Femur (tissue), 1 donor: ENCODE measurements at regions not wholly inside any gene's neighbourhood (a gene's known extent, or its start where the extent isn't known, plus 50 kb on each side); places are given as distances from the start of the nearest gene placed in this dataset.
"Not testable (repeated sequence)": the region's sequence is repeated elsewhere in the genome, so short reads cannot be mapped to it uniquely, and the experiment has no call there.

Experiments used
- DNase-seq: peaks from one replicate; pipeline ENCODE4 v3.0.0-alpha.2; 2017

DNA sequence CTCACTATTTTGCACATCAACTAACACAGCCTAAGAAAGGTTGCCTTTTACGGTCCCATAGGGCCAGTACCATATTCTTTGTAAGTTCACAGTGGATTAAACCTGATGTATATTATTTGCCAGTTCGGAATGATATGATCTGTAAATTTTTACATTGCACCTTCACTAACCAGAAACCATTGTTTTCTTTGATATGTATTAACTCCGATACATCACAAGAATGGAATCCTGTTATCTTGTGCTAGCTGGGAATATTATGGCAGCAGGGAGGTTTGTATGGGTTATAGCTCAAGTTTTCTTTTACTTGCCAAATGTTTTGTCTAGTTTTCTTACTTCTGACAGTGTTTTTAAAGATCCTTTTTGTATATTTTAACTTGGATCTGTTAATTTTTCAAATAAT, 51.4 kb upstream of the S1PR1 start:
- DNase-seq, result no peak

DNA sequence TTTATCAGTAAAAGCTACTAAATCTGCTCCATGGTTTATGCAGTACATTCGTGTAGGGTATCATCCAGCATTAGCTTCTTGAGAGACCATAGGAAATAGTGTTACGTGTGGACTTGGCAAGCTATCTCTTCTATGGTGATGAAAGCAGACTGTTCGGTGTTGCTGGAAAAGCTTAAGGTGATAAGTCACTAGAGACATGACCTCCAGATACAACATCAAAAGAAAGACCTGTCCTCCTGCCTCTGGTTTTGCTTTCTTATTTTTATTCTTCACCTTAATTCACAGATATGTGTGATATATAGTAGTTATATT, 53.5 kb upstream of the S1PR1 start:
- no peak for DNase-seq

- DNase-seq, result no peak
Measured at GRCh38 chr1:101182627-101183387, 54.0 kb upstream of the S1PR1 start.

DNA sequence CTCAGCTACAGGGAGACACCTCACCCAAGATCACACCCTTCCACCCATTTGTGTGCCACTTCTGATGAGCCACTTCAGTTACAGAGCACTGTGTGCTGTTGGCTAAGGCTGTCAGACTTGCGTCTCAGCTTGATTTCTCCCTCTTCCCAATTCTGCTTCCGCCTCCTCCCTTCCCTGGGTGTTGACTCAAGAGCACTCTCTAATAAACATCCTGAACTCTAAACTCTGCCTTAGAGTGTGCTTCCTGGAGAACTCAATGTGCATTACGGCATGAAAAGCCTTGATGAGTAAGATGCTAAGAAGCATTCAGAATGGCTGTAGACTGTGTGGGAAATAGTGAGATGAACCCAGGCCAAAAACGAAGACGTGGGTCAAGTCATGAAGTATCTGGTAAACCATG, 54.9 kb upstream of the S1PR1 start:
- no peak for DNase-seq

DNA sequence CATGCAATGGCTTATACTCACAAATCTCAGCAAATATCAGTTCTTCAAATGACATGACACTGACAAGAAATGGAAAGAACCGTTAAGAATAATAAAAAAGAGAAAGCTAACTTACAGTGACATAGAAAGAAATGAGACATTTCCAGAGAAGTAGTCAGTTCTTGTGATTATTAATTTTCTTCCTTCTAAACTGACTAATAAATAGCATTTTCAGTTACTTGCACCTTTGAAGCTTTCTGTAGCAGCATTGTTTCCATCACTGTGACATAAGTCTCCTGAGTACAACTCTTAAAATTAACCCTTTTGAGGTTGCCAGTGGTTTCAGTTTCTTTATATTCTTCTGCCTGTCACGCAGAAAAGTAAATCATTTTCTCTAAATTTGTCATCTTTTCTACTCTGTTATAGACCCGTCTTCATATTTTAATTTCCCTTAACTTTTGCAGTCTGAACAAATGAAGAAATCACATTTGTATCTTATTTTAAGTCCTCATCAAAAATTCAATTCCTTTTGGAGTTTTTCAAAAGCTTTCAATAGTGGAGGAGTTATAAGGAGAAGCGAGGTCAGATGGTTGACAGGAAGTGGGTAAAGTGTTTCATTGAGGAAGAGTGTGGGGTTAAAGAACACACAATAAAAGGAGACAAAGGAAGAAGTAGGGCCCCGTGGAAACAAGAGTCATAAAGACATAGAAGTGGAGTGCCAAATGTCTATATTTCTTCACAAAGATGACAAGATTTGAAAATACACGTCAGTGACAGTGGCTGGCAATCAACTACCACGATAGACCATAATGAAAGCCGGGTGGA, 57.9 kb upstream of the S1PR1 start:
- no peak for DNase-seq

- no peak for DNase-seq
Measured at GRCh38 chr1:101178341-101178687, 58.5 kb upstream of the S1PR1 start.

DNA sequence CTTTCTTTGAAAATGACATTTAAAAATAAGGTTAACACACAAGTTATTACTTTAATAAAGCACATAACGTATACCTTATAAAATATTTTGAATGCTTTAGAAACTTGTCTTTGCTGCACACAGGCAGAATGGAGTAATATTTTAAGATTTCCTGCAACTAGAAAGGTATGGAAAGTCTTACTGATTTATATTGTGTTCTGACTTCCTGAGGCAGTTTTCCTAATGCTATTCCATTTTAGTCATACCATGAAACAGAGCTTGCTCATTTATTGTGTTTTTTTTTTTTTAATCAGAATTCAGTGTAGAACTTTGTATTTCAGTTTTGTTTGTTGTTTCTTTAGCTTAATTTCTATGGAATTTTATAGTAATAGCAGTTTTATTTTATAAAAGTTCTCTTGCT, 60.9 kb upstream of the S1PR1 start:
- DNase-seq, result no peak

GRCh38 chr1:101175466-101175865, 61.4 kb upstream of the S1PR1 start:
- DNase-seq, result no peak

DNA sequence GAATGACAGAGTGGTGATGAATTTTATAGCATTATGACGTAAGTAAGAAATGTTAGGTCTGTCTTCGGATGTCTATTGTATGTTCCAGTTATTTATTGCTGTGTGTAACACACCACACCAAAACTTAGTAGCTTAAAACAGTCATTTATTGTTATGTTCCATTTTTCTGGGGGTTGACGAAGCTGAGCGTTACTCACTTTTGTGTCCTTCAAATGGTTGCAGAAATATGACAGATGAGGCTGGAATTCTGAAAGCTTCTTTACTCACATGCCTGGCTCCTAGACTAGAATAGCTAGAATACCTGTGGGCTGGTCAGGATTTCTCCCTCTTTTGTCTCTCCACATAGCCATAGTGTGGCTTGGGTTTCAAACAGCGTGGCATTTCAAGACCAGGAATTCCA, 62.1 kb upstream of the S1PR1 start:
- DNase-seq, result no peak

DNA sequence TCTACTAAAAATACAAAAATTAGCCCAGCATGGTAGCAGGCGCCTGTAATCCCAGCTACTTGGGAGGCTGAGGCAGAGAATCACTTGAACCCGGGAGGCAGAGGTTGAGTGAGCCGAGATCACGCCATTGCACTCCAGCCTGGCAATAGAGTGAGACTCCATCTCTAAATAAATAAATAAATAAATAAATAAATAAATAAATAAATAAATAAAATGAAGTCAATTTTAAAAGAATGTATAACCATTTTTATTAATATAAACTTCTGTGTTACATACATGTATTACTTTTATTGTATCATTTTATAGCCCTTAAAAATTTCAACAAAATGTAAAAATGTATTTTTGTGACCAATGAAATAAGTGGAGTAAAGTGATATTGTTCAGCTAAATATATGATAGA, 62.5 kb upstream of the S1PR1 start:
- not testable (repeated sequence) for DNase-seq

DNA sequence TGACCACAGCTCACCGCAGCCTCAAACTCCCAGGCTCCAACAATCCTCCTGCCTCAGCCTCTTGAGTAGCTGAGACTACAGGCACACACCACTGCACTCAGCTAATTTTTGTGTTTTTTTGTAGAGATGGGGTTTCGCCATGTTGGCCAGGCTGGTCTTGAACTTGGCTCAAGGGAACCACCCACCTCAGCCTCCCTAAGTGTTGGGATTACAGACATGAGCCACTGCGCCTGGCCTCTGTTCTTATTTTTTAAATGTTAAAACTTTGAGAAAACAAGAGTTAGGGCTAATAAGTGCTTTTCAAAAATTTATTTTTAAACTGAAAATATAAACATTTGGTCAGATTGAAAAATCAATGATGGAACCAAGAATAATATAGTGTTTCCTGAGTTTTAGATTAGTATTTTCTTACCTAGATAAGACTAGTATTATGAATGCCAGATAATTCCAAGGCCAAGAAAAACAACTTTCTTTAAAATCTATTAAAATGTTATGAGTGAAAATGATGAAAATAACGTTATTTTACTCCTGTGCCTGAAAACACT, 66.2 kb upstream of the S1PR1 start:
- no peak for DNase-seq

DNA sequence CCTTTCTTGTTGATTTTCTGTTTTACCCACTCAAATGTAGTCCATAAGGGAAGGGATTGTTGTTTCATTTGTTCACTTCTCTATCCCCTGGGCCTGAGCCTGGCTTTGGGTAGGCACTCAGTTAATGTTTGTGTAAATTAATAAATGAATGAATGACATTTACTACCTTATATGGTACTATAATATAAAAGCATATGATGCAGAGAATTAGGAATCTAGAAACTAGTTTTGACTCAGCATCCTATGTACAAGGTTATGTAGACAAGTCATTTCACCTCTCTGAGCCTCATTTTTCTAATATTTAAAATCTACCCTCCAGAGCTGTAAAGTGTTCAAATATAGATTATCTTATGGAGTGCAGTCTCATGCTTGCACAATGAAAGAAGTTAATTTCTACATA, 68.9 kb upstream of the S1PR1 start:
- DNase-seq, result no peak

DNA sequence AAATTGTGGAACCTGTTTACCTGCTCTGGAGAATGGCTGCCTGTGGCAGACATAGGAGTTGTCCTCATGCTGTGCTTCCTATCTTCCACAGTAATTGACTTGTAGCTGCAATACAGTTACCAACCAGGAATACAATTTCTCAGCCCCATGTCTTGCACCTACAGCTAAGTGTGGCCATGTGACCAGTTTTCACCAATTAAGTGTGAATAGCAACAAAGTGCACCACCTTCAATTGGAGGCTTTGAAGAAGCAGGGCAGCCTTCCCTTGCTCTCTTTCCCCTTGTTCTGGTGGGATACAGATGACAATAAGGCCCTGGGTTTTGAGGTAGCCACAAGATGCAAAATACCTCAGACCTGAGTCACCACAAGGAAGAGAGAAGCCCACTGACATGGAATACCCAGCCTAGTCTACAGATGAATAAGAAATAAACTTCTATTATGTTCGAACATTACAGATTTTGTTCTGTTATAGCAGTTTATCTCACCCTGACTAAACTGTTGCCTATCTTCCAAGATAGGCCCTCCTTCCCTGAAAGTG, 70.2 kb upstream of the S1PR1 start:
- no peak for DNase-seq

GRCh38 chr1:101165954-101166353, 70.9 kb upstream of the S1PR1 start:
- no peak for DNase-seq

- DNase-seq, result no peak
Measured at GRCh38 chr1:101165532-101165931, 71.3 kb upstream of the S1PR1 start.

DNA sequence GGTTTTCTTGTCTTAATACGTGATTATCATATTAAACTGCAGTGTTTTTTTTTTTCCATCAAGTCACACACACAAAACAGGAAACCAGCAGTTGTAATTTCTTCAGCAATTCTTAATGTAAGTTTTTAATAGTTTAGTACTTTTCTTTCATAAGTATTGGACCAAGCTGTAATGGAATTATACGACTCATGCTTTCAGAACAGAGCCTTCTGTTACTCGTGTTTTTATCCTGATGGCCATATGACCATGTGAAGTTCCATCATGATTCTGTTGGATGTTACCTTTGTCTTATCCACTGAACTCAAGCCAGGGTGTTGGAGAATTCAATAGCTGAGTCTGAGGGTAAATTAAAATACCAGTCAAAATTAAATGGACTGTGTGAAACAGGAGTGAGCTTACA, 72.0 kb upstream of the S1PR1 start:
- DNase-seq, result no peak

- DNase-seq, result no peak
Measured at GRCh38 chr1:101162736-101163735, 73.8 kb upstream of the S1PR1 start.

GRCh38 chr1:101162300-101162699, 74.5 kb upstream of the S1PR1 start:
- no peak for DNase-seq

DNA sequence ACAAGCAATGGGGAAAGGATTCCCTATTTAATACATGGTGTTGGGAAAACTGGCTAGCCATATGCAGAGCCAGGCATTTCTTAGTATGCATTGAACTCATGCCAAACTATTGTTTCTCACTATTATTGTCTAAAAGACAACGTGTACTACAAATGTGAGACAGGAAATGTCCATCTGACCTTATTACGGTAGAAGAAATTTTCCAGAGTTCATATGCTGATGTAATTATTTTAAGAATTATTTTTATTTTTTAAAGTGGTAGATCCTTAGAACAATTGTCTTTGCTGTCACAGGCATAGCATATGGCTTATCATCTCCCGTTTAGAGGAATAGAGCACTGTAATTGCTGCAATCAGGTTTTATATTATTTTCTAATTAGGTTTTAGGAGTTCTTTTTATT, 75.2 kb upstream of the S1PR1 start:
- DNase-seq, result no peak

DNA sequence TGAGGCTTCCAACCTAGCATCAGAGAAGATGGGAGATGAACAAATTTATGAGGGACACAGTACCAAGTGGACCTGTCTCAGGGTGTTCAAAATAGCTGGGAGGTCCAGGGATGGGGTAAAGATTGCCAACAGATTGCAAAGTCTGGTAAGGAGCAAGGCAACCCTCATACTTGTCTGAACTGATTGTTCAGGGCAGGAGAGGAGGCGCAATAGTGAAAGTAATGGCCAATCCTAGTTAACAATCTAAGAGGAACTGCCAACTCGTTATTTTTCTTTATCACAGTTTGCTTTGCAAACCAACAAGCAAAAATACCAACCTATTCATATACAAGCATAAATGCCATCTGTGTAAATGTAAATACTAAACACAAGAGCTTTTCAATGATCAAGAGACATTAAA, 78.4 kb upstream of the S1PR1 start:
- no peak for DNase-seq

DNA sequence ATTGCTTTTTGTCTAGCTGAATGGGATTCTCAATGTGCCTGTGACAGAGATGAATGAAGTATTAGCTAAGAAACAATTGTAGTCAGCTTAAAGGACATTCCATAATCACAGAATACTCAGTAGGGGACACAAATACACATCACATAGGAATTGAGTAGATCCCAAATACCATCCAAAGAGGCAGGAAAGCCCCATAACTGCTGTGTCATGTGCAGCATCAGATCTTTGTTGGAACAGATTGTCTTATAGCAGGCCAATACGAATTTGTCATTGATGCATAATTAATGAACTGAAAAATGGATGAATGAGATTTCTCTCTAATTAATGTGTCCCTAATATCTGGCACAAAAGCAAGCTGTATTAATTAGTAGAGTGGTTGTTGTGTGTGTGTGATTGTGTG, 82.3 kb upstream of the S1PR1 start:
- DNase-seq, result no peak

- no peak for DNase-seq
Measured at GRCh38 chr1:101153692-101154091, 83.1 kb upstream of the S1PR1 start.

GRCh38 chr1:101152633-101153032, 84.2 kb upstream of the S1PR1 start:
- no peak for DNase-seq
